GM19043 (cell line): ENCODE measurements at regions not wholly inside any gene's neighbourhood (a gene's known extent, or its start where the extent isn't known, plus 50 kb on each side); places are given as distances from the start of the nearest gene placed in this dataset.
A peak's percentile ranks its signal among the peaks of the same experiment; 100 is the strongest.

ENCODE experiments used
- ATAC-seq: cut with Tn5 transposase; IDR thresholded peaks from one replicate; pipeline ENCODE4 v1.9.1; 2021; ENCODE audit warnings: low read depth; ENCODE audit not compliant: unreplicated experiment

- no peak for ATAC-seq
Observed at GRCh38 chr7:93016681-93017381, 100.9 kb downstream of the SAMD9 start.

GRCh38 chr7:93015779-93016481 is 101.8 kb downstream of the SAMD9 start:
- ATAC-seq = peak; percentile 53

GRCh38 chr7:93015101-93015778 is 102.5 kb downstream of the SAMD9 start:
- no peak for ATAC-seq

GRCh38 chr7:93014410-93014809 is 103.4 kb downstream of the SAMD9 start:
- ATAC-seq = no peak

GRCh38 chr7:93013446-93014061 is 104.2 kb downstream of the SAMD9 start:
- ATAC-seq = no peak

GRCh38 chr7:93011351-93012294 is 106.2 kb downstream of the SAMD9 start:
- no peak for ATAC-seq

- no peak for ATAC-seq
Observed at GRCh38 chr7:93008833-93009232, 108.9 kb downstream of the SAMD9 start.

GRCh38 chr7:93006480-93007095 is 111.2 kb downstream of the SAMD9 start:
- no peak for ATAC-seq

- no peak for ATAC-seq
Observed at GRCh38 chr7:93004906-93005305, 112.9 kb downstream of the SAMD9 start.

- no peak for ATAC-seq
Observed at GRCh38 chr7:92997719-92998118, 120.1 kb downstream of the SAMD9 start.

GRCh38 chr7:92997152-92997551 is 120.6 kb downstream of the SAMD9 start:
- no peak for ATAC-seq

GRCh38 chr7:92994901-92995300 is 122.9 kb downstream of the SAMD9 start:
- no peak for ATAC-seq

GRCh38 chr7:92992932-92993331 is 124.8 kb downstream of the SAMD9 start:
- ATAC-seq = no peak

- ATAC-seq = no peak
Observed at GRCh38 chr7:92992483-92992882, 125.3 kb downstream of the SAMD9 start.

- ATAC-seq = no peak
Observed at GRCh38 chr7:92991190-92991589, 126.6 kb downstream of the SAMD9 start.

GRCh38 chr7:92988941-92989545 is 128.7 kb downstream of the SAMD9 start:
- no peak for ATAC-seq

- no peak for ATAC-seq
Observed at GRCh38 chr7:92988051-92988450, 129.7 kb downstream of the SAMD9 start.

- no peak for ATAC-seq
Observed at GRCh38 chr7:92987538-92987937, 130.2 kb downstream of the SAMD9 start.

- no peak for ATAC-seq
Observed at GRCh38 chr7:92987095-92987494, 130.7 kb downstream of the SAMD9 start.
